Ascending aorta (tissue), 2 donors: ENCODE measurements at regions not wholly inside any gene's neighbourhood (a gene's known extent, or its start where the extent isn't known, plus 50 kb on each side); places are given as distances from the start of the nearest gene placed in this dataset.
A peak's percentile ranks its signal among the peaks of the same experiment; 100 is the strongest.

Source experiments
- DNase-seq, 2 donors: peaks; one replicate each; pipeline ENCODE4 v3.0.0-alpha.2; 2019; ENCODE audit warnings: low spot score in 2 of 2
- H3K27ac ChIP-seq, 2 donors: fragments of 200-600 bp; sonication (generic); one replicate each; pipeline ENCODE4 v1.5.1; 2016 to 2017; ENCODE audit warnings: mild to moderate bottlenecking in 1 of 2
- H3K27me3 ChIP-seq: fragments of 200-600 bp; sonication (generic); one replicate; pipeline ENCODE4 v1.5.1; 2017
- H3K36me3 ChIP-seq, 2 donors: fragments of 200-600 bp; sonication (generic); one replicate each; pipeline ENCODE4 v1.5.1; 2016
- H3K4me1 ChIP-seq, 2 donors: fragments of 200-600 bp; sonication (generic); one replicate each; pipeline ENCODE4 v1.5.1; 2016 to 2017; ENCODE audit warnings: mild to moderate bottlenecking in 1 of 2
- H3K4me3 ChIP-seq, 2 donors: fragments of 200-600 bp; sonication (generic); one replicate each; pipeline ENCODE4 v1.5.1; 2016 to 2017; ENCODE audit warnings: mild to moderate bottlenecking in 1 of 2
- H3K9me3 ChIP-seq, 2 donors: fragments of 200-600 bp; sonication (generic); one replicate each; pipeline ENCODE4 v1.5.1; 2016
- intact Hi-C: fragments of 100-400 bp; cut with DNase I; formaldehyde crosslinking; loops from one replicate; pipeline ENCODE4 v1.15.1; 2023
- TF ChIP-seq, protein P1 (sequence below), 3 experiments: fragments of 200-600 bp in 2 of 3; fragments of 450-650 bp in 1 of 3; sonication (generic) in 2 of 3; IDR thresholded peaks; one replicate each; pipeline ENCODE4 v1.5.1; 2016 to 2019; ENCODE audit warnings: antibody characterized with exemption in 3 of 3, mild to moderate bottlenecking in 1 of 3, moderate library complexity in 1 of 3

DNA sequence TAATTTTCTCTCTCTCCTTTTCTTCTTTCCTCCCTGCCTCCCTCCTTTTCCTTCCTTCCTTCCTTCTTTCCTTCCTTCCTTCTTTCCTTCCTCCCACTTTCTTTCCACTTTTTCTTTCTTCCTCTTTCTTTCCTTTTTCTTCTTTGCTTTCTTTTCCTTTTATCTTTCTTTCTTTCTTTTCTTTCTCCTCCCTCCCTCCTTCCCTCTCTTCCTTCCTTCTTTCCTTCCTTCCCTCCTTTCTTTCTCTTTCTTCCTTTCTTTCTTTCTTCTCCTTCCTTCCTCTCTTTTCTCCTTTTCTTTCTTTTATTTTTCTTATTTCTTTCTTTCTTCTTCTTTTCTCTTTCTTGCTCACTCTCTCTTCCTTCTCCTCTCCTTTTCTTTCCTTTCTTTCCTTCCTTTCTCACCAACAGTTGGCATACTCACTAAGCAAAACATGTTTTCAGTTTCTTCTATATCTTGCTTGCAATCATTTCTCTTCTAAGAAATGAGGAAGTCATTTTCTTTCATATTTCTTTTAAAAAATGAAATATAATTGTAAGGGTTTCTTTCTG is 97.1 kb upstream of the MAF start:
- peaks cover 3 to 10% of the 10 kb centered on the region in 2 donors for H3K4me1 ChIP-seq
- no peaks in the 10 kb centered on the region for H3K36me3 ChIP-seq
- intact Hi-C loops = no loop called here
- H3K4me3 ChIP-seq = no peak overlapping the region
- TF ChIP-seq, protein P1, sequence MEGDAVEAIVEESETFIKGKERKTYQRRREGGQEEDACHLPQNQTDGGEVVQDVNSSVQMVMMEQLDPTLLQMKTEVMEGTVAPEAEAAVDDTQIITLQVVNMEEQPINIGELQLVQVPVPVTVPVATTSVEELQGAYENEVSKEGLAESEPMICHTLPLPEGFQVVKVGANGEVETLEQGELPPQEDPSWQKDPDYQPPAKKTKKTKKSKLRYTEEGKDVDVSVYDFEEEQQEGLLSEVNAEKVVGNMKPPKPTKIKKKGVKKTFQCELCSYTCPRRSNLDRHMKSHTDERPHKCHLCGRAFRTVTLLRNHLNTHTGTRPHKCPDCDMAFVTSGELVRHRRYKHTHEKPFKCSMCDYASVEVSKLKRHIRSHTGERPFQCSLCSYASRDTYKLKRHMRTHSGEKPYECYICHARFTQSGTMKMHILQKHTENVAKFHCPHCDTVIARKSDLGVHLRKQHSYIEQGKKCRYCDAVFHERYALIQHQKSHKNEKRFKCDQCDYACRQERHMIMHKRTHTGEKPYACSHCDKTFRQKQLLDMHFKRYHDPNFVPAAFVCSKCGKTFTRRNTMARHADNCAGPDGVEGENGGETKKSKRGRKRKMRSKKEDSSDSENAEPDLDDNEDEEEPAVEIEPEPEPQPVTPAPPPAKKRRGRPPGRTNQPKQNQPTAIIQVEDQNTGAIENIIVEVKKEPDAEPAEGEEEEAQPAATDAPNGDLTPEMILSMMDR (IDR thresholded peaks at IDR 0.05) = no peak
- H3K9me3 ChIP-seq = peaks cover 0 to 10% of the 10 kb centered on the region in 2 donors
- DNase-seq = no peak
- H3K27ac ChIP-seq = peak overlapping the region in 1 of 2 donors; percentile 42
- no peaks in the 10 kb centered on the region for H3K27me3 ChIP-seq

DNA sequence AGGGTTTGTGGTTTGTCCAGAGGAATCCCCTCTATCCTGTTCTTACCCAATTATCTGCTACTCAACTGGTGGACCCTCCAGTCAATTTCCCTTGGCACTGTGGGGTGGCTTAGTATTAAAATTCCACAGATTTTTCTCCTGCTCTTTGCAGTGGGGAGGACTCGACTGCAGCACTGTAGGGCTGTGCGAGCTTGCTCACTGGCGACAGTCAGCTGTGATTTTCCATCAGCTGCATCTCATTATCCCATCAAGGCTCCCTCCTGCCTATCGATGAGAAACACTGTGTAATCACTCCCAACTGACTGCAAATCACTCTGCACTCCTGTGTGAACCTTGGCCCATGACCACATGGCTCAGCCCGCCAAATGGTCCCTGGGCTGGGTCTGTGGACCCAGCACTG is 90.5 kb upstream of the MAF start:
- TF ChIP-seq, protein P1 (IDR thresholded peaks at IDR 0.05) = no peak
- Histone ChIP-seq H3K36me3 (no peaks in the 10 kb centered on the region), H3K4me3 (no peak overlapping the region), H3K4me1 (no peaks in the 10 kb centered on the region), H3K27ac (no peak overlapping the region), H3K9me3 (peaks cover 0 to 10% of the 10 kb centered on the region in 2 donors), H3K27me3 (no peaks in the 10 kb centered on the region)
- intact Hi-C loops = no loop called here
- DNase-seq = no peak

DNA sequence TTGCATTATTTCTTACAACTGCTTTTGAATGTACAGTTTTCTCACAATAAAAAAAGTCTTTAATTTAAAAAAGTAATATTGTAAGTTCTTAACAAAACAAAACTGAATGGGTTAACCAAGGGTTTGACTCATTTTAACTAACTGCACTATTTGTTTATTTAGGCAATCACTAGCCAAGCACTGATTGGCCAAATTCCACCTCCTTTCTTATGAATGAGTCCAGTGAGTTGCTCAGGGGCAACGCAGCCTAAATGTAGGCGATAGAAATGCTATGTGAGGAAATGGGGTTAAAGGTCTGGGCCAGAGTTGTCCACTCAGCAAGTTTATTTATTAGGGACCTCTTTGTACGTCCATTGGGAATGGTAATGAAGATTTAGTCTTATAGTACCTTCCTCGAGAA is 89.6 kb upstream of the MAF start:
- TF ChIP-seq, protein P1 (IDR thresholded peaks at IDR 0.05) = no peak
- Histone ChIP-seq H3K9me3 (peaks cover 0 to 10% of the 10 kb centered on the region in 2 donors), H3K36me3 (no peaks in the 10 kb centered on the region), H3K27ac (no peak overlapping the region), H3K4me3 (no peak overlapping the region), H3K4me1 (no peaks in the 10 kb centered on the region), H3K27me3 (no peaks in the 10 kb centered on the region)
- DNase-seq = no peak
- intact Hi-C loops = no loop called here

DNA sequence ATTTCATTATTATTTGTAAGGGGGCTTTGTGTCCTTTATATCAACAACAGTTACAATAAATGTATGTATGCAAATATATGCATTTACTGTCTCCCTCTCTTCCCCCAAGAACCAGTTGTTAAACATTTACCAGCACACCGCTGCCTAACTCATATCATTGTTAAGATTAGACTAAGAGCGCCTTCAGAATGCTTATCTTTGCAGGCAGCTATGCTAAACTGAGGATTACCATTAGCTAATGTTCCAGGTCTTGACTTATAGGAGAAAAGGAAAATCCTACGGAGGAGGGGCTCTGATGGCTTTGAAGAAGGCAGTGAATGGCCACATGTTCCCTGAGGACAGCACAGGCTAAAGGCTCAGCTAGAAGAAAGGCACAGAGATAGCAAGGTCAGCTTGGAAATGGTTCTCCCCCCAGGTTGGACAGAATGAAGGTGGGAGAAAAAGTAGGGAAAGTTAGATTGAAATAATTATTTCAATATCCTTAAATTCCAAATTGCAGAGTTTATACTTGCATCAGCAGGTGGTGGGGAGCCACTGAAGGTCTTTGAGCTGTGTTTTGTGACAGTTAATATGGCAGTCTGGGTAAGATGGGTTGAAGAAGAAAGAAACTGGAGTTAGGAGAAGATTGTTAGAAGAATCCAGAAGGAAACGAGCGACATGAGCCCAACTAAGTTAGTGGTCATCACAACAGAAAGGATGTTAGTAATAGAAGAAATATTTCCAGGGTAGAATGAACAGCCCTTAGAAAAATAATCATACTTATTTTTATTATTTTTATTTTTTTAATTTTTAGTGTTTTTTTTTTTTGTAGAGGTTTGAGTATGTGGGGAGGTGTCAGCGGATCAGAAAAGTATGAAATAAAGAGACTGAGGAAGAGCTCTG is 87.0 kb upstream of the MAF start:
- Histone ChIP-seq H3K4me3 (no peak overlapping the region), H3K4me1 (no peaks in the 10 kb centered on the region), H3K9me3 (no peaks in the 10 kb centered on the region), H3K36me3 (no peaks in the 10 kb centered on the region), H3K27ac (no peak overlapping the region), H3K27me3 (no peaks in the 10 kb centered on the region)
- no peak for DNase-seq
- TF ChIP-seq, protein P1 (IDR thresholded peaks at IDR 0.05) = no peak
- intact Hi-C loops = no loop called here

DNA sequence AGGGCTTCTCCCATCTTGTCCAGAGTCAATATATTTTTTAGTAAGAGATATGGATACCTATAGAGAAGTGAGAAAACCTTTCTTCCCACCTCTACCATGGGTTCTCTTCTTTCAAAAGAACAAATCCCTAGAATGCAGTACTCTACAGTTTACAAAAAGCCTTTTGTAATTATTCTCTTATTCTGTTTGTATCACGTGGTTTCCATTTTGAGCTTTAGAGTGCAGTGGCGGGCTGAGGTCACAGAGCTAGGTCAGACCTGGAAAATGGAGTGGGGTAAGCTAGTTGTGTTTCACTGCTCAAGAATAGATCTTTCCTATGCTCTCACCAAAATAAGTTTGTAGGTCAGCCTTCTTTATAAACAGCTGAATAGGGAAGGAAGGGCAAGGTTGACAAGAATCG is 85.3 kb upstream of the MAF start:
- H3K9me3 ChIP-seq = no peaks in the 10 kb centered on the region
- TF ChIP-seq, protein P1 (IDR thresholded peaks at IDR 0.05) = no peak
- no peak overlapping the region for H3K4me3 ChIP-seq
- no peaks in the 10 kb centered on the region for H3K36me3 ChIP-seq
- intact Hi-C loops = no loop called here
- DNase-seq = no peak
- no peaks in the 10 kb centered on the region for H3K4me1 ChIP-seq
- H3K27ac ChIP-seq = no peak overlapping the region
- H3K27me3 ChIP-seq = no peaks in the 10 kb centered on the region
